G401 (cell line): ENCODE measurements at regions not wholly inside any gene's neighbourhood (a gene's known extent, or its start where the extent isn't known, plus 50 kb on each side); places are given as distances from the start of the nearest gene placed in this dataset.

Experiments used
- DNase-seq: peaks from one replicate; pipeline ENCODE4 v3.0.0-alpha.2; 2015; ENCODE audit warnings: low spot score
- in situ Hi-C: cut with HindIII; loops from 2 replicates; pipeline ENCODE4 v1.10.0; 2016; ENCODE audit warnings: low sequenced_read_pairs, mixed read lengths

GRCh38 chr15:85298366-85298765 lies 82.0 kb upstream of the AKAP13 start:
- DNase-seq, result no peak
- in situ Hi-C loops, result no loop called here

- DNase-seq, result no peak
- in situ Hi-C loops, result no loop called here
Measured at GRCh38 chr15:85298941-85299340, 81.5 kb upstream of the AKAP13 start.

- in situ Hi-C loops, result no loop called here
- no peak for DNase-seq
Measured at GRCh38 chr15:85302271-85302670, 78.1 kb upstream of the AKAP13 start.

GRCh38 chr15:85305050-85305449 lies 75.4 kb upstream of the AKAP13 start:
- no peak for DNase-seq
- in situ Hi-C loops, result no loop called here

- DNase-seq, result no peak
- in situ Hi-C loops, result no loop called here
Measured at GRCh38 chr15:85306946-85307686, 73.3 kb upstream of the AKAP13 start.

GRCh38 chr15:85307687-85308045 lies 72.7 kb upstream of the AKAP13 start:
- in situ Hi-C loops, result no loop called here
- no peak for DNase-seq

GRCh38 chr15:85311647-85312046 lies 68.8 kb upstream of the AKAP13 start:
- in situ Hi-C loops, result no loop called here

GRCh38 chr15:85312486-85312885 lies 67.9 kb upstream of the AKAP13 start:
- no peak for DNase-seq
- in situ Hi-C loops, result no loop called here

More at GRCh38 chr15:85311647-85312046, 68.8 kb upstream of the AKAP13 start:
- DNase-seq, result no peak

GRCh38 chr15:85312929-85313331 lies 67.5 kb upstream of the AKAP13 start:
- DNase-seq, result no peak
- in situ Hi-C loops, result no loop called here

- in situ Hi-C loops, result no loop called here
Measured at GRCh38 chr15:85313339-85313738, 67.1 kb upstream of the AKAP13 start.

GRCh38 chr15:85314146-85314545 lies 66.3 kb upstream of the AKAP13 start:
- DNase-seq, result no peak
- in situ Hi-C loops, result no loop called here

More at GRCh38 chr15:85313339-85313738, 67.1 kb upstream of the AKAP13 start:
- no peak for DNase-seq

GRCh38 chr15:85314633-85315032 lies 65.8 kb upstream of the AKAP13 start:
- no peak for DNase-seq
- in situ Hi-C loops, result no loop called here

- in situ Hi-C loops, result no loop called here
Measured at GRCh38 chr15:85316244-85316934, 64.0 kb upstream of the AKAP13 start.

GRCh38 chr15:85318048-85318731 lies 62.2 kb upstream of the AKAP13 start:
- no peak for DNase-seq
- in situ Hi-C loops, result no loop called here

More at GRCh38 chr15:85316244-85316934, 64.0 kb upstream of the AKAP13 start:
- no peak for DNase-seq

- no peak for DNase-seq
- in situ Hi-C loops, result no loop called here
Measured at GRCh38 chr15:85318732-85319076, 61.7 kb upstream of the AKAP13 start.

GRCh38 chr15:85324202-85324601 lies 56.2 kb upstream of the AKAP13 start:
- DNase-seq, result no peak
- in situ Hi-C loops, result no loop called here

GRCh38 chr15:85325834-85326233 lies 54.6 kb upstream of the AKAP13 start:
- in situ Hi-C loops, result no loop called here
- no peak for DNase-seq

- in situ Hi-C loops, result no loop called here
- no peak for DNase-seq
Measured at GRCh38 chr15:85326291-85326690, 54.1 kb upstream of the AKAP13 start.

- no peak for DNase-seq
- in situ Hi-C loops, result no loop called here
Measured at GRCh38 chr15:85327820-85328219, 52.6 kb upstream of the AKAP13 start.
